Fibroblast of skin of right biceps (primary cell): ENCODE measurements at regions not wholly inside any gene's neighbourhood (a gene's known extent, or its start where the extent isn't known, plus 50 kb on each side); places are given as distances from the start of the nearest gene placed in this dataset.

Experiments
- DNase-seq: peaks from one replicate; pipeline ENCODE4 v3.0.0-alpha.2; 2013

DNA sequence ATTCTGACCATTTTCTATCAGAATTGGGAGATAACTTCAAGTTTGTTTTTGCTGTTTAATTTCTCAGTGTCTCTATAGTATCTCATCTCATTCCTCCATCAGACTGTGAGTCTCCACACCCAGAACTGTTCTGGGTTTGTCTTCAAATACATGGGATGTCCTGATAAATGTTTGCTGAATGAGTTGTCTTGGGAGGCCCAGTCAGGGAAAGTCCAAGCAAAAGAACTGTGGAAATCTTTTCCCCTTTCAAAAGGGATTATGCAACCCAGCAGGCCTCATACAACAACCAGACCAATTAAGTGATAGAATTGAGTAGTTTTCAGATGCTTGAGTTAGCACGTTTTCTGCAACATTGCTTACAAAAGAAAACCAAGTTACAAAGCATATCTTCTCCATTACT is 324.4 kb downstream of the BRINP1 start:
- DNase-seq: no peak

DNA sequence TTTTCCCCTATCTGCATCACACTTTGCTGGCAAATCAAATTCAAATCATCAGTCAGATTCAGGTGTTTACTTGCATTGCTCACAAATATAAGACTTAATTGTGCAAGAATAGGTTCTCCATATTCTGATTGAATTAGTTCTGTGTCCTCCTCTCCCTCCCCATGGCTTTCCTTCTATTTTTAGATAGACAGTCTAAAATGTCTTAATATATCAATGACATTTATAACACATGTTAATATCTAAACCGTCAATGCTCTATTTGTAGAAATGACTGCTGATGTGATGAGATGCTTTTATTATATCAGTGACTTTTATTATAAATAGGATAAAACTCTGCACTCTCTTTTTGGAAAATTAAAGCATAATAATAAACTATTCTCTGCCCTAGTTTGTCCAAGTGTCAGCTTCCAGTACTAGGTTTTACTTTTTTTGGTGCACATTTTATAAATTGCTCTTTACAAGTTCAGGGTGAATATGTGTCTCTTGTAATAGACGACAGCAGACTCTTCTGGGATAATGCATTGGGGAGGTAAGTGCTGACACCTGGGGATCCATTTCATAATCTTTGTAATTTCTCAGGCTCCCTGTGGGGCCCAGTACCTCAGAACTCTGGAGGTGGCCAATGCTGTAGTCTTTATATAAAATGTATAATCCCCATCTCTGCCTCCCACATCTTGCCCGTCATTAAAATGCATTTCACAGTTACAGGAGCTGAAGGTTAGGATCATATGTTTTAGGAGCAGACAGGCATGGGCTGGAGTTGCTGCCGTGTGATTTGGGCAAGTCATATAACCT is 321.5 kb downstream of the BRINP1 start:
- no peak for DNase-seq

DNA sequence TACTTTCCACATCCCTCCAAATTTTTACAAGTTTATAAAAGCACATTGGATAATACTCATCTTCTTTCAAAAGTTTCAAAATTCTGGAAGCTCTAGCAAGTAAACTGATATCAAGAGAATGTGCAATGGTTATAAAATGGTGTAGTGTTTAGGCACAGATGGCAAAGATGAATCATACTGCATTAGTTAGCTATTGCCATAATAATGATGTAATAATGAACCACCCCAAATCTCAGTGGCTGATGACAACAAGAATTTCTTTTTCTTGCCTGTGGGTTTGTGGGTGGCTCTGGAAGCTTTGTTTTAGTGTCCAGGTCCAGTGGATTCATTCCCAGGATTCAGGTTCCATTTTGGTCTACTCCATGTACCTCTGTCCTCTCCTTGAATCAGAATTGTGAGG is 319.0 kb downstream of the BRINP1 start:
- no peak for DNase-seq

DNA sequence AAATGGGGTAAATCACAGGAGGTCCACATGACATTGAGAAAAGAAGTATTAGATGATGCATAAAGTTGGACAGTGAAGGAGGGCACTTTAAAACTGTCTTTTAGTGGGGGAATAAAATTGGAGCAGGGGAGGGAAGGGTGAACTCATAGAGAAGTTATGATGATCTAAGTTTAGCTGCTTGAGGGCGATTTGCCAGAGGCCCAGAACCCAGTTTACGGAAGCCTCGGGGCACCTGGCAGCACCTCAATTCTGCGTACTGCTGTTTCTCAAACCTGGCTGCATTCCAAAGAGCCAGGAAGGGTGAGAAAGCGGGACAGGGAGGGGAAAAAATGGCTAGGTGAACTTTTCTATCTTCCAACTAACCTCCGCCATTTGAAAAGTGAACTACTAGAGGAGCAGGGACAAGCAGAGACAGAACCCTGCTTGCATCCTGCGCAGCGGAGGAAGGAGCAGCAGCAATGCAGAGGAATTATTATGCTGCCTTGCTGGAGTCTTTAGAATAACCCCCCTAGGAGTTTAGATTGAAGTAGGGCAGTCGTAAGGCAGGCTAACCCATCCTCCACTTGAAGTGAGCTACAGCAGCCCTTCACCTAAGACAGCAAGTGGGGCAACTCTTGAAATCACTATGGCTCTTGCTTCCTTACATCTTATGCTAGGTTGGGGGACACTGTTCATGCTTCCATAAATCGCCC is 316.8 kb downstream of the BRINP1 start:
- DNase-seq: no peak

DNA sequence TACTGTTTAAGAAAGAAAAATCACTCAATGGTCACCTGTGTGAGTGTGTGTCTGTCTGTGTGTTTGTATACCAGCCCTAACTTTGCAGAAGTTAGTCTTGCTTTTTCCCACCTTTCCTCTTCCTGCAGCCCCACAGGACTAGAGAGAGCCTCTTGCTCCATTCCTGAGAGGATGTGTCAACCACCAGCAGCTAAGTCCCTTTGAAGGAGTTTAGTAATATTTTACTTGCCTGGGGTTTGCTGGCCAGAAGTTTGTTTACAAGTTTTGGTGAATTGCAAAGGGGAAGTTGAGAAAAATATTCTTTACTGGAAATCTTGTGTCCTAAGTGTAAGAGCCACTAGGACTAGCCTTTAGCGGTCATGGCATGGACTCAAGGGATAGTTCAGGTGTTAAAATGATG is 316.2 kb downstream of the BRINP1 start:
- DNase-seq: no peak

DNA sequence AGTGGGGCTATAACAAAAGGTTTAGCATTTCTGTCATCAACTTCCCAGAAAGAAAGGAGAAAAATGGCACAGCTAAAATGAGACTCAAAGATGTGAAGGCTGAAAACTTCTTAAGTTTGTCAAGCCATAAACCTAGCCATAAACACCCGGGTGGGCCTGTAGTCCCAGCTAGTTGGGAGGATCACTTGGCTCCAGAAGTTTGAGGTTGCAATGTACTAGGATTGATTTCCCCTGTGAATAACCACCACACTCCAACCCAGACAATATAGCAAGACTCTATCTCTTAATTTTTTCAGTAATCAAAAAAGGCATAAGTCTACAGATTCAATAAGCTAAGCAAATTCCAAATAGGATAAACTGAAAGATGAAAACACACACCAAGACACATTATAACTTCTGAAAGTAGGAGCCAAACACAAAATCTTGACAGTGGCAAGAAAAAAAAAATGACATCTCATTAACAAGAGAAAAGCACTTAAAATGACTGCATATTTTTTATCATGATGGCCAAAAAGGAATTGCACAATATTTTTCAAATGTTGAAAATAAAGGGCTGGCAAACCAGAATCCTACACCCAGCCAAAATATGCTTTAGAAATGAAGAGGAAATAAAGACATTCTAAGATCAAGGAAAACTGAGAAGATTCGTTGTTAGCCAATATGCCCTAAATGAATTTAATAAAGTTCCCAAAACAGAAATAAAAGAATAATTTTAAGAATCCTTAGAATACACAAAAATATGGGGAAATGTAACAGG is 308.4 kb downstream of the BRINP1 start:
- DNase-seq: no peak

DNA sequence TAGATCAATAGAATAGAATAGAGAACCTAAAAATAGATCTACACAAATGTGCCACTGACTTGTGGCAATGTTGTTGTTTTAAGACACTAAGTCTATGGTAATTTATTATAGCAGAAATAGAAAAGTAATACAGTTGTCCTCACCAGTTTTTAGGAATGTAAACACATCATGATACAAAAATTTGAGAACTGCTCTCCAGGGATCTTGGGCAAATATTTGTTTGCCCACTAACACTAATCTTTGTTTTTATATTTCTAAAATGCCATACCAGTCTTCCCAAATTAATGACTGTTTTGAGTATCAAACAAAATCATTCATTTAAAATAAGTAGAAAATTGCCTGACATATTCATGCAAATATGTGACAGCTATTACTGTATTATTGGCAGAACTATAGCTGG is 297.6 kb downstream of the BRINP1 start:
- DNase-seq: no peak

DNA sequence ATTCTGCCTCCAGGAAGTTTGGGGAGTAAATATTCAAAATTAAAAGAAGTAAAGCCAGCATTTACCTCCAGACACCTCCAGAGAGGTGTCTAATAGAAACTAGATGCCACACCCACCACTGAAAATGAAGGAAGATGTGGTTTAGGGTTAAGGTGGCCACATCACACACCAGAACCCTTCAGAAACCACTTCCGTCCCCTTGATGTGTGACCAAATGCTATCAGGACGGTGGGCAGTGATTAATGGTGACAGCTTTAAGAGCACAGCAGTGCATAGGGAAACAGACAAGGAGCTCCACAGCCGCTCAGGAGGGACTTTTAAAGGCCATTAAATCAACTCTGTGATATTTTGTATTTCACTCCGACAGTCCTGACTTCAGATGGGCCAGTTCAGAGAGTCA is 295.2 kb downstream of the BRINP1 start:
- DNase-seq: no peak

DNA sequence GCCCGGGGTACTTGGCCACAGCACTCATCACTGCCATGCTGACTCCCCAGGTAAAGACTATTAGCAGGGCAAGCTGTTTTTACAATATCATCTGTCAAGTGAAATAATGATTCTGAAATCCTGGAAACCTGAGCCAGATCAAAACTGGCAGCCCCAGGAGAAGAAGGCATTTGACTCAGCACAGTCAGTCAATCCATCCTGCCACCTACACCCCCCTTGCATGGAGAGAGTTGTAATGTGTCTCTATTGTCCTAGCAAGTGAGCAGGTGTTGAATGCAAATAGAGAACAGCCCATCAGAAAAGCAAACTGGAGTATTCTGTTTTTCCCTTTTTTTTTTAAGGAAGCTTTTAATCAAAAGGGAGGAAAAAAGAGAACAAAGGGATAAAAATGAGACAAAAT is 291.2 kb downstream of the BRINP1 start:
- no peak for DNase-seq

DNA sequence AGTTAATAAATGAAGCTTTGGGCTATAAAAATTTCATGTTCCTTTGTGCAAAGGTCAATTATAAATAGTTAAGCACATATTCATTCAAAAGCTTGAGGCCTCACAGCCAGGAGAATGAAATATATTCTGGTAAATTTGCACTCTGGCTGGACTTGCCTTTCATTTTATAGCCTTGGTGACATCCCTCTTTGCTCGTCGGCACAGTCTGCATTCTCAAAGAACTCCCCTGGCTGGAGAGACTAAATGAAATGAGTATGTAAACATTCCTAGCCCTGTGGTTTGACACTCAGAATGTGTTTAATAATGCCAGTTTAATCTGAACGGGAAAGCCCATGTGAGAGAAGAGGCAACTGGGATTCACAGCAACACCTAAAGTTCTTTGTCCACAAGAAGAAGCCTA is 285.6 kb downstream of the BRINP1 start:
- DNase-seq: no peak

DNA sequence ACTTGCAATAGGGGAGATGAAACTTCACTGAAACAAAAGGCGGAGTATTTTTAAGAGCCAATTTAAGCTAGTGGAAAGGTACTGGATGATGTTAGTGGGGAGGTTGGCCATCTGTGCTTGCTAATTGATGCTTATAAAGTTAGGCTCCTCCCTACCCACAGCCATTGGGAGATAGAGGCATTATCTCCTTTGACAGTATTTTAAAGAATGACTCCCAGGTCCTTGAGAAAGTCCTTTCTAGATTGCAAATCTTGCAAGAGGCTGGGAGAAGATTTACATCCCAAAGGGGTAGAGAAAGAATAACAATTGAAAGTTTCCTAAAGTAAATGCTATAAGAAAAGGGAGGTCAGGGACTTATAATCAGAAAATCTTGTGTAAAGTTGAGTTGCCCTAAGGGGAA is 282.6 kb downstream of the BRINP1 start:
- no peak for DNase-seq

DNA sequence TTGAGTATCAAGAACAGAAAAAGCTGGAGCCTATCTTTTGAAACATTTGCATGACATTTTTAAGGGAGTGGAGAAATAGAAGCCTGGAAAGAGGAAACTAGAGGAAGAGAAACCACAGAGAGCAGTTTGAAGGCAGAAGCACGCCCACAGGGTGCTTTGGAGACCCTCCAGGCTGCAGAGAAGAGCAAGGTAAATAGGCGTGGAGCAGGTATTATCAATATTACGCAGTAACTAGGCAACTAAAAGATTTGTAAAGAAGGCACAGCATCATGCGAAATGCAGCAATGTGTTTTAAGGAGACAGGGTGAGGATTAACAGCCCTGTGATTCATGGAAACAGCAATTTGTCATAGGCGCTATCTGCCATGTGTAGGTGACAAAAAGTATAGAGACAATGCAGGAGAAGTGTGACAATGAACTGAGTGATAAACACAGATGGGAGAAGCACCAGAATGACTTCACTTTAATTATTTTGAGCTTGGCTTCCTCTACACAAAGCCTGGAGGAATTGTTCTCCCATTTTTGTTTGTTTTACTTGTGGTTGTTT is 281.2 kb downstream of the BRINP1 start:
- DNase-seq: no peak

DNA sequence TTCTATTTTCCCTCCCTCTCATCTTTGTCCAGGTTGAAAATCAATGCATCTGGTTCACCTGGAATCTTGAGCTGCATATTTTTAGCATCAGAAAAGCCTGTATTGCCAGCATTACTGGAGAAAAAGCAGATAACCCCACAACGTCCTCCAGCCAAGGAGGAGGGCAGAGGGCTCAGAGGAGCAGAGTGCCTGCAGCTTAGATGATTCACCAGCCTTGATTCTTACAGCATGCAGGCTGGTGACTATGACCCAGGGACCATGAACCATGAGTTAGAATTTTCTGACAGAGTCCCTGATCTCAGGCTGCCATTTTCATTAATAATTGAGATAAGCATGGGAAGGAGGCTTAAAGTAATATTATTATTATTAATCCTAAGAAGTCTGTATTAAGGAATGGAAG is 278.2 kb downstream of the BRINP1 start:
- no peak for DNase-seq

DNA sequence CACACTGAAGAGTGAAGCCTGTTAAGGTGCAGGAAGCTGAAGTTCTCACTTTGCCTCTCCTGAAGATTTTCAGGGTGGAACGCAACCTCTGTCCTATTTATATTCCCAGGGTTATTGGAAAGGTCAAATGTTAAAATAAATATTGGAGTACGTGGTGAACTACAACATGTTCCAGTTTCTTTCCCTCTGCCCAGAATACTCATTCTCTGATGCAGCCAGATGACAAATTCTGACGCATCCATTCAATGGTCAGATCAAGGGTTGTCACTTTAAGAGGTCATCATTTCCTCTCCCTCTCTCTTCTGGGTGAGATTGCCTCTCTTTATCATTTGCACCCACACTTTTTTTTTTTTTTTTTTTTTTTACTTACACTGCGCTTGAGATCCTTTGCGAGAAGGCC is 277.1 kb downstream of the BRINP1 start:
- DNase-seq: no peak

DNA sequence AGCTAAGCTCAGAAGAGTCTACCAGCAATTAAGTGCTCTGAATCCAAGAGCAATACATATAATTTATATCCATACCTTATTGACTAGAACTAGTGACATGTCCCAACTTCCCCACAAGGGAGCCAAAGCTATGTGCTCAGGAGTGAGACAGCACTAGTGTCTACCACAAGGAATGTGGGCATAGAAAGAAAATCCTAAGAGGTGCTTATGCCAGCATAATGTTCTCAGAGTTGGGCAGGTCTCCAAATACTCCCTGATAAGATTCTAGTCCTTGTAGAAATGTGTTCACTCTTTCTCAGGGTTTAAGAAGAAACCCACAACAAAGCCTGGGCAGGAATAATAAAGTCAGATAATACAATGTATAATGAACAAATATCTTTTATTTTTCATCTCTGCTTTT is 275.1 kb downstream of the BRINP1 start:
- DNase-seq: no peak

DNA sequence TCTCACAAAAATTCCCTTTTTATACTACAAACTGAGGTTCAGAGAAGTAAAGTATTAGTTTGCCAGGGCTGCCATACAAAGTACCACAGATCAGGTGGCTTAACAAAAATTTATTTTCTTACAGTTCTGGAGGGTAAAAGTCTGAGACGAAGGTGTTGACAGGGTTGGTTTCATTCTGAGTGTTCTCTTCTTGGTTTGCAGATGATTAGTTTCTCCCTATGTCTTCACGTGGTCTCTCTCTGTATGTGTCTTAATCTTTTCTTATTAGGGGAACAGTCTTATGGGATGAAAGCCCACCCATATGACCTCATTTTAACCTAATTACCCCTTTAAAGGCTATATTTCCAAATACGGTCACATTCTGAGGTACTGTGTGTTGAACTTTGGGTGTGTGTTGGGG is 274.2 kb downstream of the BRINP1 start:
- DNase-seq: no peak

DNA sequence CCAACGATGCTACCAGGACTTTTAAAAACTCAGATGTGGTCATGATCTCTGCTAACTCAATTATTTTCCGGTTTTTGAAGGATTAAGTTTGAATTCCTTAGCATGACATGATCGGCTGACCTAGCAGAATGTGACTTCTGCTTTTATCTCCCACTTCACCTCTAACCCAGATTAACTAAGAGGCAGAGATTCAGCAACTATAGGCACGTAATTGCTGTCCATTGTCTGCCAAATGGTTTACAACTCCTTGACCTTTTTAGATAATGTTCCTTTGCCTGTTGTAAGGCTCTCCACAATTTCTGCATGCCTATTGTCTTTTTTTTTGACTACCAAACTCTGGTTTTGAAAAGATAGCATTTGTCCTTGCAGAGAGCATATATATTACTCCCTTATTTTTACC is 268.2 kb downstream of the BRINP1 start:
- DNase-seq: no peak

DNA sequence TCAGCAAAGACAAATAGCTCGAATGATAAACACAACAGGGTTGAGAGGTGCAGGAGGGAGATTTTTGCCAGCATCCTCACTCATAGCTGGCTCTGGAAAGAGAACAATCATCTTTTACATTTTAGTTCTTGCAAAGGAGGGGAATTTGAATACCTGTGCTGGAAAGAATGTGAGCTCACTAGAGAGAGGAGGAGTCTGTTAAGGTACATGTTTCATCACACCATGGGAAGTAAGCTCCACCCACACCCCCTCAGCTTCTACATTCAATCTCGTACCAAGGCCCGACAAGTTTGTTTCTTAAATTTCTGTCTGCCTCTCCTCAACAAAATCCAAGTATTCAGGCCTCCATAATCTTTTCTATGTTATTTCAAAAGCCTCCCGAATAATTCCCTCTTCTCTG is 254.6 kb downstream of the BRINP1 start:
- DNase-seq: no peak
